GM19023 (cell line): ENCODE measurements at regions not wholly inside any gene's neighbourhood (a gene's known extent, or its start where the extent isn't known, plus 50 kb on each side); places are given as distances from the start of the nearest gene placed in this dataset.

Source experiments
- ATAC-seq: cut with Tn5 transposase; IDR thresholded peaks from one replicate; pipeline ENCODE4 v1.9.1; 2021; ENCODE audit warnings: mild to moderate bottlenecking, moderate library complexity; ENCODE audit not compliant: unreplicated experiment

GRCh38 chr22:48808038-48808960 is 1019.4 kb downstream of the BRD1 start:
- no peak for ATAC-seq

GRCh38 chr22:48807155-48807554 is 1020.5 kb downstream of the BRD1 start:
- no peak for ATAC-seq

DNA sequence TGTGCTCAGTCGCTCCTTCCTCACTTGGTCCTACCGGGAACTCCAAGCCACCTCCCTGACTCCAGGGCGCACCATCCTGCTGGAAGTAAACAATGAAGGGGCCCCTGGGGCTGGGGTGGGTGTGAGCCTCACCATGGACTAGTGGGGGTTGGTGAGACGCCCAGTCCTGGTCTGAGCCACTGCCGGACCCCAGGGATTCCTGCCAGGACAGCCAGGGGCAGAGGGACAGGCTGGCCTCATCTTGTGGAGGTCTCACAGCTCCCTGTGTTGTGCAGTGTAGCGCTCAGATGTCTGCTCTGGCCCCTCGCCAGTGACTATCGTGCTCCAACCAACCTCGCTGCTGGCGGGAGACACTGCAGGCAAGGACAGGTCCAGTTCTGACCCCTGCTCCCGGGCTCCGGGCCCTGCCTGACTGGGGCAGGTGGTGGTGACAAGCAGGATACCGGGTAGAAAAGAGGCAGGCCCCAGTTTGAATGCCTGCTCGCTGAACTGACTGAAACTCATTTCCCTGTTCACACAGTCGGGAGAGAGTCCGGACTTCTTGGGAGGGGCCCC is 1021.4 kb downstream of the BRD1 start:
- ATAC-seq = no peak

GRCh38 chr22:48805516-48805915 is 1022.2 kb downstream of the BRD1 start:
- no peak for ATAC-seq

GRCh38 chr22:48804811-48805301 is 1022.8 kb downstream of the BRD1 start:
- ATAC-seq = no peak

DNA sequence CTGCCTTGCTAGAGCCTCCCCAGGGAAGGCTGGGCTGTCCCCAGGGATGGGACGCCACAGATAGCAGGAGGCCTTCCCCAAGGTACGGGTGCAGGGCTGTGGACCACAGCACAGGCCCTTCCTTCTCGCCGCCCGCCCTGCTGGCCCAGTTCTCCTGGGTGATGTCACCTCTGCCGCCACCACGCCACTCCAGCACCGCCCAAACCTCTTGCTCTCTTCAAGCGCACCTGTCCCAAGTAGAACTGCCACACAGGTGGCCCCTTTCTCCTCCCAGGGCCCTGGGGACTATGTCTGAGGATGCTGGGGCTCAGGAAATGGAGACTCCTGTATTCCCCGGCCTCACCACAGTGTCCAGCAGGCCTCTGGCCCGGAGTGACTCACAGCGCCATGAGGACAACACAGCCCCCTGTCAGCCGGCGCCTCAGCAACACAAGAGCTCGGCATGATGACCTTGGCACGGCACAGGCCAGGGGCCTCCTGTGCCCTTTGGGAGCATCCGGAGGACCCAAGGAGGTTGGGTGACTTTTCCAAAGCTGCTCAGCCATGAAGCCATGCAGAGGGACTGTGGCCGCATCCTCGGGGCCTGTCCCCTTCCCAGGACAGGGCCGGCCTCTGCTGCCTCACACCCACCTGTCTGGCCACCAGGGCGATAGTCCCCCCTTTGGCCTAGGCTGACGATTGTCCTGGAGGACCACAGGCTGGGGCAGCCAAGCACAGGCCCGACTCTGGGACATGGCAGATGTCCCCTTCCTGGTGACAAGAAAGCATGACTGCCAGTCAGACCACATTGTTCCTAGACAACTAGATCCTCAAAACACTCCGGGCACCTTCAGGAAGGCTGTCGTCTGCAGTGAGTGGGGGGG is 1023.5 kb downstream of the BRD1 start:
- ATAC-seq = no peak

DNA sequence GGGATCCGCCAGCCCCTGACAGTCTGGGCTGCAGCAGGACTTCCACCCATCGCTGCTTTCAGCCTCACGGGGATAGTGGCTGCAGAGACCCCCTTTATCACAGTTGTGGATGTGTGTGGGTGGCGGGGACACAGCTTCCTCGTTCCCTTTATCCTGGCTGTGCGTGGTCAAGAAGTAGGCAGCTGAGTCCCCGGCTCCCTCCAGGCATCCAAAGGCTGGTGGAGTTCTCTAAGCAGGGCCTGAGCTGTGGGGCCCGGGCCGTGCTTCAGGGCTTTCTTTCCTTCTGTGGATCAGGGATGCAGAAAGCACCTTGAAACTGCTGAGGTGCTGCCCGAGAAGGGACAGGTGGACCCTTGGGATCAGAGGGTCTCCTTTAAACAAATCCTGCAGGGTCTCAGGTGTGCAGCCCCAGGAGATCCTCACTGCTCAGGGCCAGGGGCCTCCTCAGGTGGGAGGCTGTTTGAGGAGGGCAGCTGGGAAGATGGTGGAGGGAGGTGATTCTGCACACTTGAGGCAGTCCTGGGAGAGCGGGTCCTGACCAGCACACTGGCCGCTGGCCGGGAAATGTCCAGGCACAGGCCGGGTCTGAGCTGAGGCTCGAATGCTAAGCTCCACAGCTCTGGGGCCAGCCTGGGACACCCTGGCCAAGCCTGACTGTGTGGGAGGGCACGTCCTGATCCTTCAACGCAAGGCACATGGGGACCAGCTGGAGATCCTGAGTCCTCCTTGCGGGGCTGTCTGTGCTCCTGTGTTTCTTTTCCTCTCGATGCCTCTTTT is 1024.3 kb downstream of the BRD1 start:
- ATAC-seq = no peak

DNA sequence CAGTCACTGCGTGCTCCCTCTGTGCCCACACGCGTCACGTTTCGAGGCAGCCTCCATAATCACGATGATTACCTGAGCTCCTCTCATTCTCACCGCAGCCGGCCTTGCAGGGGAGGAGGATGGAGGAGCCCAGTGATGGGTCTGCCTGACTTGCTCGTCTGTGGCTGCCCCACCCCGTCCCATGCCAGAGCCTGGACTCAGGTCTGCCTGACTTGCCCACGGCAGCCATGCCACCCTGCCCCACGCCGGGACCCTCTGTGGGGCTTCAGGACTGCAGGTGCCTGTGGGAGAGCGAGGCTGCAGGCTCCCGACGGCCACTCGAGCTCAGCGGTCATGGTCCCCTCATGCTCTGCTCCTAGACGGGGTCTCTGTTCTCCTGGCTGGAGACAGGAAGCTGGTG is 1025.1 kb downstream of the BRD1 start:
- ATAC-seq = no peak

- no peak for ATAC-seq
These were observed 1026.6 kb downstream of the BRD1 start for GRCh38 chr22:48800886-48801607.

DNA sequence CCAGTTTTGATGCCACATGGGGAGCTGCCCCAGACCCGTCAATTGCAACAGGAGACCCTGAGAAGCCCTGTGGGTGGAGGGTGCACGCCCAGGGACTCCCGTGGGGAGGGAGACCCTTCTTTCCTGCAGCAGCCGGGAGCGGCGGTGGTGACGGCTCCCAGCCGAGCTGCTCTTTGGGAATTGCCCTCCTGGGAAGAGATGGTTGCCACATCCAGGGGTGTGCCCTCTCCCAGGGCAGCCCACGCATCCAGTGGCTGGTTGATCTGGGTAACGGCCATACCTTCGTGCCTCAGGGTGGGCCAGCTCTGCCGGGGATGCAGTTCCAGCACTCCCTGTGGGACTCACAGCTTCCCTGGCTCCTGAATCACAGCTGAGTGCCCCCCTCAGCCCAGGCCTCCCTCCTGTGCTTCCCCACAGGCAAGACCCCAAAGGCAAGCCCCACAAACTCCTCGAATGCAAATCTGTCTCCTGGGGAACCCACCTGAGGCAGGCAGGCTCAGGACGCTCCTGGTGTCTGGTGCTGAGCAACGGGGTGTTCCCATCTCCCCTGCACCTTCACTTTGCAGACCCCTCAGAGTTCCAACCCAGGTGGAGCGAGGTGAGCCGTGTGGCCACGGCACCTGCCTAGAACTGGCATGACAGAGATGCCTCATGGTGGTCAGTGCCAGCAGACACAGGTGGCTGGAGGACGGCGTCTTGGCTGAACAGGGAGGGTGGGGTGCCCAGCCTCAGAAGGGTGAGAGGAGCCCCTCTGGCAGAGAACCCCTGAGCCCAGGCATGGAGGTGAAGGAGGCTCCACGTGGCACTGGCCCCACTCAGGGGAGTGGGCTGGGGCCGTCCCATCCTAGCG is 1027.4 kb downstream of the BRD1 start:
- ATAC-seq = no peak

- no peak for ATAC-seq
These were observed 1028.3 kb downstream of the BRD1 start for GRCh38 chr22:48799227-48799970.

DNA sequence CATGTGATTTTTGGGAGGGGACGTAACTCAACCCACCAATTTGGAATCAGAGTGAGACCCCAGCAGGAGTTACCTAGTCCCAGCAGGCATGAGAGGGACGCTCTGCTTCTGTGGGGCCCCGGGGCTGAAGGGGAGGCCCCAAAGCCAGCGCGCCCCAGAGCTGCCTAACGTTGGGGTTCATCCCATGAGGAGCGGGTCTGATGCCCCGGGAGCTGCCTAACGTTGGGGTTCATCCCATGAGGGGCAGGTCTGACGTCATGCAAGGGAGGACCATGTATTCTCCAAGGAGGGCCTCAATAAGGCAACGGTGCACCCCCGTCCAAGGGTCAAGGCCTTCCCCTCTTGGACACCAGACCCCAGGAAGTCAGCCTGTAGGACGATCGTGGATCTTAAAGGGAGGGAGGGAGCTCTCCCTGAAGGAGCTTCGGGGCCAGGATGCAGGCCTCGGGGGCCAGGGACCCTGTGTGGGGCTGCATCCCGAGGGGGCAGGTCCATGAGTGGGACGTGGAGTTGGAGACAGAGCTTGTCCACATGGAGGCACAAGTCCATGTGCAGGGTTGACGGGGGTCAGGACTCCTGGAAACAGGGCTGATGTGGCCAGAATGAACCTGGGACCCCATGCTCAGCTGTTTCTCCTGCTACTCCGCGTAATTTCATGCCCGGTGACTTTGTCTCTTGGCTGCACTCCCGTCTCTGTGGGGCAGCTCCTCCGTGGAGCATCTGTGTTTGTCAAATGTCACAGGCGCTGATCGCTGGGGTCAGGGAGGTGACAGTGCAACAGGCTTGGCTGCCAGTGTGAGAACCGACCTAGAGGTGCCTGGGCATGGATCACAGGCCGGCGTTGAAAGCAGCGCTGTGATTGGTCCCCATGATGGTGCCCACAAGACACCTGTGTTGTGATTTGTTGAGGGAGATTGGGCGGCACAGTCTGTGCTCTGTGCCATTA is 1029.1 kb downstream of the BRD1 start:
- ATAC-seq = no peak

DNA sequence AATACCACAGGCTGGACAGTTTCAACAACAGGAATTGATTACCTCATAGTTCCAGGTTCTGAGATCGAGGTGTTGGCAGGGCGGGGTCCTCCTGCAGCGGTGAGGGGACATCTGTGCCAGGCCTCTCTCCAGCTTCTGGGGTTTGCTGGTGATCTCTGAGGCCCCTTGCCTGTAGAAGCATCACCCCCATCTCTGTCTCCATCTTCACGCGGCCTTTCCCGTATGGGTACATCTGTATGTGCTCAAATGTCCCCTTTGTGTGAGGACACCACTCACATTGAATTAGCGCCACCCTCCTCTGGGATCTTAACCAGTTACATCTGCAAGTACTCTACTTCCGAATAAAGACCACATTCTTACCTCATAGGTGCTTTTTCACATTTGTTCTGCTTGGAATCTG is 1029.9 kb downstream of the BRD1 start:
- ATAC-seq = no peak

DNA sequence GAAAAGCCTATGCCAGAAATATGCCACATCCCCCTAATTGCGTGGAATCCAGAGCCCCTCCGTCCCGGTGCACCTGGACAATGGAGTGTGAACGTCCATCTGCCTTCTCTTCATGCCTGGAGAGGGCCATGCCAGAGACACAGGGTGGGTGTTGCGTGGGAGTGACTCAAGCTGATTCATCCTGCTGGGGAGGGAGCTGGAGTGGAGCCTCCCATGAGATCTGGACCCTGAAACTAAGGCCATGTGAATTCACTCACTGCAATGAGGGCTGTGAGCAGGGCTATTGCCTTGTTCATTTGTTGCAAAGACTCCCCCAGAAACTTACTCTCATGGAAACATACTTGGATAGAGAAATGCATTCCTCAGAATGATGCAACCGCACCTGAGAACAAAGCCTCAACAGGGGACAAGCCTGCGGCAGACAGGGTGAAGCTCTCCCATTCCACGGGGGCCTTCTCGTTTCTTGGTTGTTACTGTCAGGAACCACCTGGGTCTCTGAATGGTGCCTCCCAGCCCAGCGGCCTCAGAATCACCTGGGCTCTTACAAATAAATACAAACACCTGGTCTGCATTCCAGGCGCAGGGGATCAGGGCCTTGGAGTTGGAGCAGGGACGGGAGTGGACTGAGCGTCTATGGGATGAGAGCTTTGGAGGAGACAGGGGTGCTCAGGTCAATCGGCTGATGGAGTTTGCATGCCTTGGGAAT is 1031.2 kb downstream of the BRD1 start:
- no peak for ATAC-seq

DNA sequence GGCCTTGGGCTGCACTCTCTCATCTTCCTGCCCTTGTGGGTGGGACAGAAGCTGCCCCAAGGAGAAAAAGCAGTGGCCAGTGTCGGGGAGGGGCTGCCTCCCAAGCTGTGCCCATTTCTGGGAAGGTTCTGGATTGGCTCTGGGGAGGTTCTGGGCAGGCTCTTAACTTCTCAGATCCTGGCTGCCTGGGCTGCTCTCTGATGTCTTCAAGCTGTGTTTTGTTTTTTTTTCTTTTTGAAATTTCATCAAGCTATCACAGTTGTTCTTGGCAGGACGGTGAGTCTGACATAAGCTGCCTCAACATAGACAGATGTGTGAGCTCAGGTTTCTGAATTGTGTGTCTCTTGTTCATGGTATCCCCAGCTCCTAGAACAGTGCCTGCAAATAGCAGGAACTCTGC is 1032.0 kb downstream of the BRD1 start:
- ATAC-seq = no peak

DNA sequence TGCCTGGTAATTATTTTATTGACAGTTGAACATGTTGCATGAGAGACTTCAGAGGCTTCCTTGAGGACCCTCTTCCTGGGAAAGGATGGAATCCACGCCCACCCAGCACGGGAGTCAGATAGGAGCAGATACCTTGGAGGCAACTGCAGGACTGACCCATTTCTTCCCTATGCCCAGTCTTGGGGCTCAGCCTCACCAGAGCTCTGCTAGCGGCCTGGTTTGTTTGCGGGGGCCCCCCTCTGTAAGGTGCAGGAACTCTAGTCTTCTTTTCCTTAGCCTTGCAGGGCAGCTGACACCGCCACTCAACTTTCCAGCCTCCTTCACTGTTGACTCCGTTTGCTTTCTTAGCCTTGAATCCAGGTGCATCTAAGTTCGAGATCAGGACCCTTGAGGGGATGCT is 1032.8 kb downstream of the BRD1 start:
- ATAC-seq = no peak

- no peak for ATAC-seq
These were observed 1033.7 kb downstream of the BRD1 start for GRCh38 chr22:48793949-48794348.
